SK-N-SH treated with all-trans-retinoic acid at 6 μM for 48 hours (cell line): ENCODE measurements at regions not wholly inside any gene's neighbourhood (a gene's known extent, or its start where the extent isn't known, plus 50 kb on each side); places are given as distances from the start of the nearest gene placed in this dataset.

ENCODE experiments used
- BACH2 ChIP-seq: fragments of 250-450 bp; sonication (Bioruptor Pico); IDR thresholded peaks from 2 replicates; pipeline ENCODE4 v1.9.0; 2021; ENCODE audit warnings: mild to moderate bottlenecking, borderline replicate concordance
- CREB5 ChIP-seq: fragments of 250-450 bp; sonication (Bioruptor Pico); IDR thresholded peaks from 2 replicates; pipeline ENCODE4 v1.5.1; 2020; ENCODE audit warnings: low read depth, mild to moderate bottlenecking, moderate library complexity
- CSDC2 ChIP-seq: fragments of 250-450 bp; sonication (Bioruptor Pico); IDR thresholded peaks from 2 replicates; pipeline ENCODE4 v1.5.0; 2020; ENCODE audit warnings: mild to moderate bottlenecking, moderate library complexity
- ESRRG ChIP-seq: fragments of 250-450 bp; sonication (Bioruptor Pico); IDR thresholded peaks from 2 replicates; pipeline ENCODE4 v1.6.1; 2021; ENCODE audit warnings: mild to moderate bottlenecking
- GLIS3 ChIP-seq: fragments of 250-450 bp; sonication (Bioruptor Pico); IDR thresholded peaks from 2 replicates; pipeline ENCODE4 v1.5.0; 2020; ENCODE audit warnings: mild to moderate bottlenecking, moderate library complexity
- OSR1 ChIP-seq: fragments of 250-450 bp; sonication (Bioruptor Pico); IDR thresholded peaks from 2 replicates; pipeline ENCODE4 v1.8.0; 2022; ENCODE audit warnings: moderate library complexity, mild to moderate bottlenecking, inconsistent platforms
- POU6F1 ChIP-seq: fragments of 250-450 bp; sonication (Bioruptor Pico); IDR thresholded peaks from 2 replicates; pipeline ENCODE4 v1.8.0; 2021; ENCODE audit warnings: low read depth, mild to moderate bottlenecking, moderate library complexity, borderline replicate concordance
- RARB ChIP-seq: fragments of 250-450 bp; sonication (Bioruptor Pico); IDR thresholded peaks from 2 replicates; pipeline ENCODE4 v1.8.0; 2021; ENCODE audit warnings: mild to moderate bottlenecking, moderate library complexity
- TOX ChIP-seq: fragments of 250-450 bp; sonication (Bioruptor Pico); IDR thresholded peaks from 2 replicates; pipeline ENCODE4 v1.8.0; 2021; ENCODE audit warnings: mild to moderate bottlenecking, moderate library complexity, borderline replicate concordance
- TSHZ2 ChIP-seq: fragments of 250-450 bp; sonication (Bioruptor Pico); IDR thresholded peaks from 2 replicates; pipeline ENCODE4 v1.5.0; 2020; ENCODE audit warnings: mild to moderate bottlenecking, moderate library complexity
- ZFP3 ChIP-seq: fragments of 250-450 bp; sonication (Bioruptor Pico); IDR thresholded peaks from 2 replicates; pipeline ENCODE4 v1.5.0; 2020; ENCODE audit warnings: mild to moderate bottlenecking, moderate library complexity

- TF ChIP-seq BACH2 (CRISPR knock-in tag) (no peak), POU6F1 (CRISPR knock-in tag) (no peak), TOX (CRISPR knock-in tag) (no peak), TSHZ2 (CRISPR knock-in tag) (no peak), RARB (CRISPR knock-in tag) (no peak), ZFP3 (CRISPR knock-in tag) (no peak), OSR1 (CRISPR knock-in tag) (no peak), CREB5 (CRISPR knock-in tag) (no peak), GLIS3 (no peak), ESRRG (CRISPR knock-in tag) (no peak), CSDC2 (CRISPR knock-in tag) (no peak)
These were observed 188.8 kb upstream of the IRX4 start for GRCh38 chr5:2071562-2071961.
